Colonic mucosa (tissue), 4 donors: ENCODE measurements at regions not wholly inside any gene's neighbourhood (a gene's known extent, or its start where the extent isn't known, plus 50 kb on each side); places are given as distances from the start of the nearest gene placed in this dataset.

Source experiments
- DNase-seq: peaks from one replicate; pipeline ENCODE4 v3.0.0-alpha.2; 2020
- H3K27ac ChIP-seq: fragments of 200-600 bp; one replicate; pipeline ENCODE4 v1.8.0; 2021
- H3K27me3 ChIP-seq: fragments of 200-600 bp; one replicate; pipeline ENCODE4 v1.8.0; 2021
- H3K36me3 ChIP-seq: fragments of 200-600 bp; one replicate; pipeline ENCODE4 v1.8.0; 2021
- H3K4me1 ChIP-seq: fragments of 200-600 bp; one replicate; pipeline ENCODE4 v1.8.0; 2021; ENCODE audit warnings: mild to moderate bottlenecking
- H3K4me3 ChIP-seq: fragments of 200-600 bp; one replicate; pipeline ENCODE4 v1.8.0; 2021
- H3K9ac ChIP-seq, 2 donors: one replicate each; pipeline ENCODE4 v1.7.0; 2013; ENCODE audit warnings: control low read depth in 2 of 2, low read depth in 2 of 2, low read length in 2 of 2
- H3K9me3 ChIP-seq: fragments of 200-600 bp; one replicate; pipeline ENCODE4 v1.8.0; 2021
- intact Hi-C: fragments of 100-400 bp; cut with DNase I; formaldehyde crosslinking; loops from one replicate; pipeline ENCODE4 v1.14.1; 2022
- TF ChIP-seq, protein P1 (sequence below): fragments of 200-600 bp; IDR thresholded peaks from one replicate; pipeline ENCODE4 v1.8.0; 2022; ENCODE audit warnings: antibody characterized with exemption, mild to moderate bottlenecking
- donor health status: healthy.
- donor health status: DM: no; HTN: no; CAD: no.
- donor health status: DM: no; HTN: no; CAD: no.

DNA sequence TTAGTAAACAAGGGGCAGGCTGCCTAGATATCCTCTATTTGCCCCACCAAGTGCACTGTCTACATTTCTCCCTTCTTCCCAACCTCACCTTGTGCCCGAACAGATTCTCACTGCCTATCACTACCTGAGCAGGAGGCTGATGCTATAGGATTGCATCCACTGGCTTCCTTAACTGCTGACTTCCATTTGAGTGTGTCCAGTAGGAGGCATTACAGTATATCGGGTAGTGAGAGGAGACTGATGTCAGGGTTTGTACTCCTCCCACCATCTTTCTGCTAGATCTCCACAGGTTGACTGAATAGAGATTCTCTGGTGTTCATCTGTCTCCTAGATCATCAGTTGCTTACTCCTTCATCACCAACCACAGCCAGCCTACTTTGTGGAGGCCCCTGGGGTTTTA is 796.3 kb downstream of the LRRIQ3 start:
- DNase-seq, result no peak
- TF ChIP-seq, protein P1, sequence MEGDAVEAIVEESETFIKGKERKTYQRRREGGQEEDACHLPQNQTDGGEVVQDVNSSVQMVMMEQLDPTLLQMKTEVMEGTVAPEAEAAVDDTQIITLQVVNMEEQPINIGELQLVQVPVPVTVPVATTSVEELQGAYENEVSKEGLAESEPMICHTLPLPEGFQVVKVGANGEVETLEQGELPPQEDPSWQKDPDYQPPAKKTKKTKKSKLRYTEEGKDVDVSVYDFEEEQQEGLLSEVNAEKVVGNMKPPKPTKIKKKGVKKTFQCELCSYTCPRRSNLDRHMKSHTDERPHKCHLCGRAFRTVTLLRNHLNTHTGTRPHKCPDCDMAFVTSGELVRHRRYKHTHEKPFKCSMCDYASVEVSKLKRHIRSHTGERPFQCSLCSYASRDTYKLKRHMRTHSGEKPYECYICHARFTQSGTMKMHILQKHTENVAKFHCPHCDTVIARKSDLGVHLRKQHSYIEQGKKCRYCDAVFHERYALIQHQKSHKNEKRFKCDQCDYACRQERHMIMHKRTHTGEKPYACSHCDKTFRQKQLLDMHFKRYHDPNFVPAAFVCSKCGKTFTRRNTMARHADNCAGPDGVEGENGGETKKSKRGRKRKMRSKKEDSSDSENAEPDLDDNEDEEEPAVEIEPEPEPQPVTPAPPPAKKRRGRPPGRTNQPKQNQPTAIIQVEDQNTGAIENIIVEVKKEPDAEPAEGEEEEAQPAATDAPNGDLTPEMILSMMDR, result no peak
- Histone ChIP-seq H3K27ac (no peak overlapping the region), H3K4me3 (no peak overlapping the region), H3K4me1 (no peaks in the 10 kb centered on the region), H3K27me3 (no peaks in the 10 kb centered on the region), H3K36me3 (no peaks in the 10 kb centered on the region), H3K9ac (no peak overlapping the region), H3K9me3 (no peaks in the 10 kb centered on the region)
- intact Hi-C loops, result no loop called here

DNA sequence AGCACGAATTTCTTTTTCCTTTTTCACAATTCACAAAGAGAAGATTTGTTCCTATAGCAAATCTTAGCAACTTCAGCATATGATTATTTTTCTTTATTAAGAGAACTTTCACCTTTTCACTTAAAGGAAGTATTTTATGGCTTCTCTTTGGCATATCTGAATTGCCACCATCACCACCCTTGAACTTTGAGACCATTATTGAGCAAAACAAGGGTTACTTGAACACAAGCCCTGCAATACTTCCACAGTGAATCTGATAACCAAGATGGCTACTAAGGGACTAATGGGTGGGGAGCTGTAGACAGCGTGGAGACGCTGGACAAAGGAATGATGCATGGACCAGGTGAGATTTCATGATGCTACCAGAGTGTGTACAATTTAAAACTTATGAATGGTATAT is 815.0 kb downstream of the LRRIQ3 start:
- no peak overlapping the region for H3K9ac ChIP-seq
- no peak overlapping the region for H3K4me3 ChIP-seq
- DNase-seq, result no peak
- H3K9me3 ChIP-seq, result no peaks in the 10 kb centered on the region
- H3K27ac ChIP-seq, result no peak overlapping the region
- H3K36me3 ChIP-seq, result no peaks in the 10 kb centered on the region
- intact Hi-C loops, result no loop called here
- H3K4me1 ChIP-seq, result no peaks in the 10 kb centered on the region
- H3K27me3 ChIP-seq, result no peaks in the 10 kb centered on the region
- TF ChIP-seq, protein P1, result no peak

DNA sequence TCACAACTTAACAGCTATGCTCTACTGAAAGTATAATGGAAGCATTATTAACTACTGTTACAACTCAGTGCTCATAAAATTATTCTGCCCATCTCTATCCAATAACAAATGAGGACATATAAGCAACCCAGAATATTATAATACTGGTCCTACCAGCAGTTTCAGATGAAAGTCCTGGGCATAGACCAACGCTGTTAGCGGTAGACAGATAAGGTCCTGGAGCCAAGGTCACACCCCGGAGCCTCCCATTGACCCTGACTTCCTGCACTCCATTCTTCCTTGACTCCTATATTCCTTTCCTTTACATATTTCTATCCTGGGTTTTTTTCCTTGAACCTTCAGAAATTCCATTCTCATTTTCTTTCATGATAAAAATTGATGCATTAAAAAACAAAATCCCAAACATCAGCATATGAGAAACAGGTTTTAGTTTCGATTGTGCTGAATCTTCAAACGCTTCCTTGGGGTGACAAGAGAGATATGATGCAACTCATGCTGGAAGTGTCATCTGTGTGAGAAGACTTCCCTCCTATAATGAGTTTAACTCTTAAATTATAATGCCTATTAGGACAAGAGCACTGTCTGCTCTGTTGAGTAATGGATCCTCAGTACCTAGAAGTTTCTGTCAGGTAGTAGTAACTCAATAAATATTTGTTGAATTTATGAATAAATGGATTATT is 831.1 kb downstream of the LRRIQ3 start:
- Histone ChIP-seq H3K9me3 (no peaks in the 10 kb centered on the region), H3K27ac (no peak overlapping the region), H3K4me1 (no peaks in the 10 kb centered on the region), H3K36me3 (no peaks in the 10 kb centered on the region), H3K27me3 (no peaks in the 10 kb centered on the region), H3K4me3 (no peak overlapping the region), H3K9ac (no peak overlapping the region)
- TF ChIP-seq, protein P1, result no peak
- intact Hi-C loops, result no loop called here
- no peak for DNase-seq

DNA sequence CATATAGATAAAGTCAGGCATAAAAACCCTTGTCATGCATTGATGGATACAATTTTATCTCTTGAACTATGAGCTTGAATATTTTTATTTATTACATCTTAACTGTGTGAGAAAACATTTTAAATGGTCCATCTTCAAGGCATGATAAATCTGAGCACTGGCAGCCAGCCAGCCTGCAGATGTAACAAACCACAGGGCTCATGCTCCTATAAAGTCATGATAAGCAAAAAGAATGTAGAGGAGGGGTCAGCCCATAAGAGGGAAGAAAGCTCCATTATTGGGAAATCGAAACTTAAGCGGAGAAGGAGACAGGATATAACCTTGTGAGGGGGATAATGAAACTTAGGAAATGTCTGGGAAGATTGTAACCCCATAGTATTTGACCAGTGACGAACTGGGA is 839.0 kb downstream of the LRRIQ3 start:
- H3K9me3 ChIP-seq, result no peaks in the 10 kb centered on the region
- H3K27ac ChIP-seq, result no peak overlapping the region
- H3K4me3 ChIP-seq, result no peak overlapping the region
- no peaks in the 10 kb centered on the region for H3K36me3 ChIP-seq
- TF ChIP-seq, protein P1, result no peak
- intact Hi-C loops, result no loop called here
- H3K4me1 ChIP-seq, result no peaks in the 10 kb centered on the region
- H3K27me3 ChIP-seq, result no peaks in the 10 kb centered on the region
- no peak overlapping the region for H3K9ac ChIP-seq
- no peak for DNase-seq

DNA sequence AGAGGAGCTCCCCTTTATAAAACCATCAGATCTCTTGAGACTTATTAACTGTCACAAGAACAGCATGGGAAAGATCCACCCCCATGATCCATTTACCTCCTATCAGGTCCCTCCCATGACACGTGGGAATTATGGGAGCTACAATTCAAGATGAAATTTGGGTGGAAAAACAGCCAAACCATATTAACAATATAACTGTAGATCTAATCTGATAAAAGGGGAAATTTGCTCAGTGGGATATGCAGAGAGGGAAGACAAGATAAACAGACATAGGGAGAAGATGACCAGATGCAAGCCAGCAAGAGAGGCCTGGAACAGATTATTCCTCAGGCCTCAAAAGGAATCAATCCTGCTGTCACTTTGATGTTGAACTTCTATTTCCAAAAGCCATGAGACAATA is 841.5 kb downstream of the LRRIQ3 start:
- no peaks in the 10 kb centered on the region for H3K9me3 ChIP-seq
- no peak overlapping the region for H3K9ac ChIP-seq
- no peak for DNase-seq
- TF ChIP-seq, protein P1, result no peak
- H3K27ac ChIP-seq, result no peak overlapping the region
- H3K4me3 ChIP-seq, result no peak overlapping the region
- no peaks in the 10 kb centered on the region for H3K27me3 ChIP-seq
- intact Hi-C loops, result no loop called here
- H3K36me3 ChIP-seq, result no peaks in the 10 kb centered on the region
- H3K4me1 ChIP-seq, result no peaks in the 10 kb centered on the region
